ENCODE measurements at regions not wholly inside any gene's neighbourhood (a gene's known extent, or its start where the extent isn't known, plus 50 kb on each side); places are given as distances from the start of the nearest gene placed in this dataset.

DNA sequence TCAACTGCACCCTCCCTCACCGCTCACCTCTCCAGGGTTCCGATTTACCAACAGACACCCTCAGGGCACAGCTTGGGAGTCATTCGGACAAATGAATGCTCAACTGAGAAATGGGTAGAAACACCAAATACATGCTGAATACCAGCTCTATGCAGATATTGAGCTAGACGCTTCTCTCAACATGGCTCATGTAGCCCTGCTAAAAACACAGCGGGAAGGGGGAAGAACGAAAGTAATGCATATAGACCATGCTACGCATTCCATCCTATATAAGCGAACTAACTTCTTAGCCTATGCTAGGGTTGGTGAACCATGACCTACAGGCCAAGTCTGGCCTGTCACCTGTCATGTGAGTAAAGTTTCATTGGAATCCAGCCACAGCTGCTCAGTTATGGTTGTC is 304.0 kb downstream of the UQCRFS1 start:
- H3K27me3 ChIP-seq (replicated peaks in 1 of 7): peaks cover 0 to 18% (median 0%) of the 10 kb centered on the region in 7 donors
- DNase-seq: no peak
- H3K4me3 ChIP-seq: no peak overlapping the region
- no peak for TF ChIP-seq POLR2AphosphoS5 (IDR thresholded peaks at IDR 0.05)
- no peak for TF ChIP-seq CTCF (IDR thresholded peaks at IDR 0.05 in 8 of 11, conservative IDR thresholded peaks at IDR 0.05 in 3 of 11)
- no peak for TF ChIP-seq POLR2A (IDR thresholded peaks at IDR 0.05)
- no peaks in the 10 kb centered on the region for H3K4me1 ChIP-seq
- intact Hi-C loops (cut with DNase I; ENCODE audit: low total_unique reads): no loop called here
- H3K36me3 ChIP-seq: no peaks in the 10 kb centered on the region
- no peak overlapping the region for H3K27ac ChIP-seq
- WGBS, 5 donors: 69 to 93% (median 86%) methylated on average over 8 of the region's 8 CpGs
- H3K9me3 ChIP-seq: peaks cover 0 to 10% (median 0%) of the 10 kb centered on the region in 8 donors

DNA sequence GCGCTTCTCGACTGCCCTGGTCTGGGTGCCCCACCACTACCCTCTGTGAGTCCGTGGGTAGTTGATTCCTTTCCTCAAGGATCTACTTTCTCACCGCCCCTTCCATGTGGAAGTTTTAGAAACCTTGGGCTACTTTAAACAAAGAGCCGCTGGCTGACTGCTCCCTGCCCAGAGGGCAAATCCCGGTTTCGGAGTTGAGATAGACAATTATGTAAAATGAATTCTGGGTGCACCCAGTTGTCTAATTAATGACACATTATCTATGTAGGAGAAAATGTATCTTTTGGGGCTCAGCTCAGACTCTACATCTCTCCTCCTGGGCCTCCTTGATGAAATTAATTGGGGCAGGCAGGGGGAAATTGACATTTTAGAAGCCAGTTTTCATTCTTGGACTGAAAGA is 305.4 kb downstream of the UQCRFS1 start:
- H3K4me1 ChIP-seq: no peaks in the 10 kb centered on the region
- peaks cover 0 to 10% (median 0%) of the 10 kb centered on the region in 8 donors for H3K9me3 ChIP-seq
- peaks cover 0 to 11% (median 0%) of the 10 kb centered on the region in 7 donors for H3K27me3 ChIP-seq (replicated peaks in 1 of 7)
- no peaks in the 10 kb centered on the region for H3K36me3 ChIP-seq
- no peak overlapping the region for H3K27ac ChIP-seq
- intact Hi-C loops (cut with DNase I; ENCODE audit: low total_unique reads): no loop called here
- 56 to 84% (median 80%) methylated on average over 7 of the region's 7 CpGs for whole genome bisulfite sequencing, 5 donors
- DNase-seq: no peak
- TF ChIP-seq POLR2AphosphoS5 (IDR thresholded peaks at IDR 0.05) (no peak), CTCF (IDR thresholded peaks at IDR 0.05 in 8 of 11, conservative IDR thresholded peaks at IDR 0.05 in 3 of 11) (no peak), POLR2A (IDR thresholded peaks at IDR 0.05) (no peak)
- H3K4me3 ChIP-seq: no peak overlapping the region

DNA sequence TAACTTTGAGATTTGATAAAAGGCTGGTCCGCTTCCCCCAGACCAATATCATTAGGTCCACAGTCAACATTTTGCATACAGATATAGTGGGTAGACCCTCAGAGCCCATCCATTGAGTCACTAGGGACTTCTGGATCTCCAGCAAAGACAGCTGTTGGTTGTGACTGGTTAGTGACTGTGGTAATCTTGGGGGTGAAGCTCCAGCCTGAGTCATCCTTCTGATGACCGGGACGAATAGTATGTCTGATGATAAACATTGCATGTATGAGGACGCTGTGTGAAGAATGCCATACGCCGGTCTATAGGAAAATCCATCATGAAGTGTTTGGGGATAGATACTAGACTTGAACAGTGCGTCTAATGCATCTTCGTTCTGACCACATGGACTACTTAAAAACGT is 307.0 kb downstream of the UQCRFS1 start:
- no peaks in the 10 kb centered on the region for H3K36me3 ChIP-seq
- H3K27ac ChIP-seq: no peak overlapping the region
- H3K4me3 ChIP-seq: no peak overlapping the region
- WGBS, 5 donors: 78 to 91% (median 84%) methylated on average over 9 of the region's 9 CpGs
- no peak for DNase-seq
- intact Hi-C loops (cut with DNase I; ENCODE audit: low total_unique reads): no loop called here
- H3K4me1 ChIP-seq: no peaks in the 10 kb centered on the region
- TF ChIP-seq POLR2AphosphoS5 (IDR thresholded peaks at IDR 0.05) (no peak), CTCF (IDR thresholded peaks at IDR 0.05 in 8 of 11, conservative IDR thresholded peaks at IDR 0.05 in 3 of 11) (no peak), POLR2A (IDR thresholded peaks at IDR 0.05) (no peak)
- H3K9me3 ChIP-seq: peaks cover 0 to 2% (median 0%) of the 10 kb centered on the region in 8 donors
- H3K27me3 ChIP-seq (replicated peaks in 1 of 7): peaks cover 0 to 2% (median 0%) of the 10 kb centered on the region in 7 donors

DNA sequence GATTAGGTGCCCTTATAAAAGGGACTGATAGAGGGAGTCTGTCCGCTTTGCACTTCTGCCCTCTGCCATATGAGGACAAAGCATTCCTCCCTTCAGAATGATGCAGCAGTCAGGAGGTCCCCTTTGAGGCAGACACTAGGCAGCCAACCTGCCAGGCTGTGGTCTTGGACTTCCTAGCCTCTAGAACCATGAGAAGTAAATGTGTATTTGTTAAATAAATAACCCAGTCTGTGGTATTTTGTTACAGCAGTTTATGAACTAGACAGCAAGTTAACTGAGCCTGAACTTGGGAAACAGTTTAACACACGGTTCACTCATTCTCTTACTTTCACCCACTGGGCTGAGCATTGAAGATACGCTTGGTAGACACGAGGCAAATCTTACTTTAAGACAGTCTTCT is 313.2 kb downstream of the UQCRFS1 start:
- Histone ChIP-seq H3K27ac (no peak overlapping the region), H3K27me3 (replicated peaks in 1 of 7) (no peaks in the 10 kb centered on the region), H3K4me3 (no peak overlapping the region), H3K9me3 (no peaks in the 10 kb centered on the region), H3K36me3 (no peaks in the 10 kb centered on the region), H3K4me1 (no peaks in the 10 kb centered on the region)
- DNase-seq: peak; percentile 4
- TF ChIP-seq CTCF (IDR thresholded peaks at IDR 0.05 in 8 of 11, conservative IDR thresholded peaks at IDR 0.05 in 3 of 11): no peak
- TF ChIP-seq POLR2AphosphoS5 (IDR thresholded peaks at IDR 0.05): no peak
- no peak for TF ChIP-seq POLR2A (IDR thresholded peaks at IDR 0.05)
- 71 to 83% (median 80%) methylated on average over 4 of the region's 4 CpGs for WGBS, 5 donors
- intact Hi-C loops (cut with DNase I; ENCODE audit: low total_unique reads): no loop called here

All from spleen (tissue), 11 donors.